ENCODE measurements at regions not wholly inside any gene's neighbourhood (a gene's known extent, or its start where the extent isn't known, plus 50 kb on each side); places are given as distances from the start of the nearest gene placed in this dataset.

GRCh38 chr6:40825102-40825501 is 213.9 kb downstream of the UNC5CL start:
- DNase-seq: no peak

- peak; percentile 37 for DNase-seq
These were observed 214.8 kb downstream of the UNC5CL start for GRCh38 chr6:40823917-40824891.

GRCh38 chr6:40822619-40823018 is 216.4 kb downstream of the UNC5CL start:
- no peak for DNase-seq

GRCh38 chr6:40819182-40819834 is 219.7 kb downstream of the UNC5CL start:
- DNase-seq: no peak

GRCh38 chr6:40817369-40817768 is 221.7 kb downstream of the UNC5CL start:
- DNase-seq: no peak

- no peak for DNase-seq
These were observed 222.4 kb downstream of the UNC5CL start for GRCh38 chr6:40816601-40817000.

GRCh38 chr6:40815731-40816130 is 223.3 kb downstream of the UNC5CL start:
- no peak for DNase-seq

GRCh38 chr6:40810171-40810570 is 223.0 kb upstream of the LRFN2 start:
- DNase-seq: no peak

- DNase-seq: no peak
These were observed 222.5 kb upstream of the LRFN2 start for GRCh38 chr6:40809627-40810026.

- DNase-seq: no peak
These were observed 220.3 kb upstream of the LRFN2 start for GRCh38 chr6:40807484-40807883.

GRCh38 chr6:40806256-40806864 is 219.2 kb upstream of the LRFN2 start:
- DNase-seq: no peak

GRCh38 chr6:40805336-40805735 is 218.2 kb upstream of the LRFN2 start:
- no peak for DNase-seq

- DNase-seq: no peak
These were observed 217.7 kb upstream of the LRFN2 start for GRCh38 chr6:40804905-40805304.

GRCh38 chr6:40803897-40804702 is 216.9 kb upstream of the LRFN2 start:
- DNase-seq: no peak

- no peak for DNase-seq
These were observed 215.3 kb upstream of the LRFN2 start for GRCh38 chr6:40802481-40802880.

- peak; percentile 46 for DNase-seq
These were observed 212.4 kb upstream of the LRFN2 start for GRCh38 chr6:40799296-40800140.

- no peak for DNase-seq
These were observed 211.1 kb upstream of the LRFN2 start for GRCh38 chr6:40798069-40798770.

- no peak for DNase-seq
These were observed 209.4 kb upstream of the LRFN2 start for GRCh38 chr6:40796260-40797221.

GRCh38 chr6:40794586-40794985 is 207.4 kb upstream of the LRFN2 start:
- no peak for DNase-seq

- no peak for DNase-seq
These were observed 205.0 kb upstream of the LRFN2 start for GRCh38 chr6:40792183-40792582.

Data from NCI-H510A treated with DMSO at 0.1 percent for 48 hours (cell line).